ENCODE measurements at regions not wholly inside any gene's neighbourhood (a gene's known extent, or its start where the extent isn't known, plus 50 kb on each side); places are given as distances from the start of the nearest gene placed in this dataset.
"Not testable (repeated sequence)": the region's sequence is repeated elsewhere in the genome, so short reads cannot be mapped to it uniquely, and the experiment has no call there.

DNA sequence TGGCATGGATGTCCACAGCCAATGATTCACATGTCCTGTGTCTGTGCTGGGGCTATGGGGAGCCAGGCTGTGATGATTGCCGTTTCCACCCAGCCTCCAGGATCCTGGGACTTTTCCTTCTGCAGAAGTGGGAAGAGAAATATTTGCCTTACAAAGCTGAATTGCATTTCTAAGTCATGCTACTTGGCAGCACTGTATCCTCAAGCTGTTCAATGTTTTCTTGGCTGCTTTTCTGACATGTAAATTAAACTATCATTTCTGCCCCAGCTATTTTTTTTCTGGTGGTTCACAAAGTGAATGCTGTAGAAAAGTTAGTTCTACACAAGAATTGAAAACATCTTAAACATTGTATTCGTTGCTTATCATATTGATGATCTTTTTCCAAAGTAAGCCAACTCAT, 51.9 kb upstream of the TCERG1L start:
- no peaks in the 10 kb centered on the region for H3K36me3 ChIP-seq (ENCODE audit: control insufficient read depth in 5 of 5, insufficient read depth in 5 of 5, low read length in 5 of 5)
- peaks cover 0 to 8% (median 0%) of the 10 kb centered on the region in 5 donors for H3K27me3 ChIP-seq (ENCODE audit: control insufficient read depth in 5 of 5, insufficient read depth in 4 of 5, low read length in 5 of 5)
- no peak overlapping the region for H3K27ac ChIP-seq (ENCODE audit: low read depth, low read length)
- peaks cover 0 to 10% (median 7%) of the 10 kb centered on the region in 5 donors for H3K9me3 ChIP-seq (ENCODE audit: control insufficient read depth in 5 of 5, low read length in 5 of 5)
- no peak overlapping the region for H3K9ac ChIP-seq (ENCODE audit: low read length in 5 of 5)
- no peak overlapping the region for H3K4me3 ChIP-seq (ENCODE audit: low read depth in 1 of 5, low read length in 5 of 5)
- H3K4me1 ChIP-seq (ENCODE audit: control insufficient read depth in 5 of 5, insufficient read depth in 5 of 5, low read length in 5 of 5) = peaks cover 0 to 2% (median 0%) of the 10 kb centered on the region in 5 donors

DNA sequence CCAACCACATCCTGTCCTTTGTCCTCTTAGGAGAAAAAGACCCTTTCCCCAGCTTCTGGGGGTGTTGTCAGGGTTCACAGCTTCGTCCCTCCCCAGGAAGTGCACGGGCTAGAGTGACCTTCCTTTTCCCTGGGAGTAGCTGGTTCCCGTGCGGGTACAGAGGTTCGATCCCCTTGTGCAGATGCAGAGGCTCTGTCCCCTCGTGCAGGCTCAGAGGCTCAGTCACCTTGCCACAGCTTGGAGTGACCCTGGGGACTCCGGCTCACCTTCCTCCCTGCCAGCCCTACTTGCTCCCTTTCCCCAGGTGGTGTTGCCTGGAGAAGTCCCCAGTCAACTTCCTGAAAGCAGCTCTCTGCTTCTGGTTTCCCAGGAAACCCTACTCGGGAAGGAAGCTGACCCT, 60.0 kb upstream of the TCERG1L start:
- H3K27me3 ChIP-seq (ENCODE audit: control insufficient read depth in 5 of 5, insufficient read depth in 4 of 5, low read length in 5 of 5) = peaks cover 4 to 15% (median 9%) of the 10 kb centered on the region in 5 donors
- no peaks in the 10 kb centered on the region for H3K36me3 ChIP-seq (ENCODE audit: control insufficient read depth in 5 of 5, insufficient read depth in 5 of 5, low read length in 5 of 5)
- H3K4me3 ChIP-seq (ENCODE audit: low read depth in 1 of 5, low read length in 5 of 5) = no peak overlapping the region
- H3K9me3 ChIP-seq (ENCODE audit: control insufficient read depth in 5 of 5, low read length in 5 of 5) = peaks cover 3 to 19% (median 15%) of the 10 kb centered on the region in 5 donors
- H3K9ac ChIP-seq (ENCODE audit: low read length in 5 of 5) = no peak overlapping the region
- no peak overlapping the region for H3K27ac ChIP-seq (ENCODE audit: low read depth, low read length)
- H3K4me1 ChIP-seq (ENCODE audit: control insufficient read depth in 5 of 5, insufficient read depth in 5 of 5, low read length in 5 of 5) = no peaks in the 10 kb centered on the region

- peaks cover 0 to 5% (median 0%) of the 10 kb centered on the region in 5 donors for H3K9me3 ChIP-seq (ENCODE audit: control insufficient read depth in 5 of 5, low read length in 5 of 5)
- H3K4me3 ChIP-seq (ENCODE audit: low read depth in 1 of 5, low read length in 5 of 5) = no peak overlapping the region
- no peak overlapping the region for H3K9ac ChIP-seq (ENCODE audit: low read length in 5 of 5)
- H3K4me1 ChIP-seq (ENCODE audit: control insufficient read depth in 5 of 5, insufficient read depth in 5 of 5, low read length in 5 of 5) = no peaks in the 10 kb centered on the region
- no peak overlapping the region for H3K27ac ChIP-seq (ENCODE audit: low read depth, low read length)
- H3K27me3 ChIP-seq (ENCODE audit: control insufficient read depth in 5 of 5, insufficient read depth in 4 of 5, low read length in 5 of 5) = peaks cover 7 to 11% (median 9%) of the 10 kb centered on the region in 5 donors
- no peaks in the 10 kb centered on the region for H3K36me3 ChIP-seq (ENCODE audit: control insufficient read depth in 5 of 5, insufficient read depth in 5 of 5, low read length in 5 of 5)
Observed at GRCh38 chr10:131381576-131381975, 70.1 kb upstream of the TCERG1L start.

- H3K4me1 ChIP-seq (ENCODE audit: control insufficient read depth in 5 of 5, insufficient read depth in 5 of 5, low read length in 5 of 5); H3K9ac ChIP-seq (ENCODE audit: low read length in 5 of 5): not testable (repeated sequence)
Observed at GRCh38 chr10:131385161-131385872, 73.8 kb upstream of the TCERG1L start.

DNA sequence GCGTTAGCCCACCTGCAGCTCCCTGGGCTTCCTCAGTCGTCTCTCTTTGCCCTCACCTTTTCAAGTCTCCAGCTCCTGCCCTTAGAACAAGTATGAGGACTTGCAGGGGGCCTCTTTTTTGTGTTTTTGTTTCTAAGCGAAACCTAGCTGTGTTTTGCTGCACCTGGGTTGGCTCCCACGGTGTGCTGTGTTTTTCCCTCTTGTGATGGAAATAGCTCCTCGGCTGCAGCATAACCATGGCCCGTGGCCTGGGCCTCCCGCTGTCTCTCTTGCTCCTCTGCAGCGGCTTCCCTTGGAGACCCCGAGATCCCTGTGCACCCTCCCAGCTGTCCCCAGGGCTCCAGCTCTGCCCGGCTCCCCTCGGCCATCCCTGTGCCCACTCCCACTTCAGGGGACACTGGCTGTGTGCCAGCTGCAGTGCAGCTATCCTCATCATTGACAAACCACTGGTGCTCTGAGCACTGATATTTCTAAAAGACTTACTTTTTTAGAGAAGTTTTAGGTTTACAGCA, 75.6 kb upstream of the TCERG1L start:
- no peaks in the 10 kb centered on the region for H3K36me3 ChIP-seq (ENCODE audit: control insufficient read depth in 5 of 5, insufficient read depth in 5 of 5, low read length in 5 of 5)
- no peak overlapping the region for H3K9ac ChIP-seq (ENCODE audit: low read length in 5 of 5)
- no peak overlapping the region for H3K4me3 ChIP-seq (ENCODE audit: low read depth in 1 of 5, low read length in 5 of 5)
- H3K4me1 ChIP-seq (ENCODE audit: control insufficient read depth in 5 of 5, insufficient read depth in 5 of 5, low read length in 5 of 5) = no peaks in the 10 kb centered on the region
- peaks cover 0 to 5% (median 3%) of the 10 kb centered on the region in 5 donors for H3K9me3 ChIP-seq (ENCODE audit: control insufficient read depth in 5 of 5, low read length in 5 of 5)
- H3K27me3 ChIP-seq (ENCODE audit: control insufficient read depth in 5 of 5, insufficient read depth in 4 of 5, low read length in 5 of 5) = peaks cover 0 to 24% (median 10%) of the 10 kb centered on the region in 5 donors
- no peak overlapping the region for H3K27ac ChIP-seq (ENCODE audit: low read depth, low read length)

More at GRCh38 chr10:131385161-131385872, 73.8 kb upstream of the TCERG1L start:
- not testable (repeated sequence) for H3K4me3 ChIP-seq (ENCODE audit: low read depth in 1 of 5, low read length in 5 of 5); H3K9me3 ChIP-seq (ENCODE audit: control insufficient read depth in 5 of 5, low read length in 5 of 5); H3K36me3 ChIP-seq (ENCODE audit: control insufficient read depth in 5 of 5, insufficient read depth in 5 of 5, low read length in 5 of 5); H3K27ac ChIP-seq (ENCODE audit: low read depth, low read length)
- H3K27me3 ChIP-seq (ENCODE audit: control insufficient read depth in 5 of 5, insufficient read depth in 4 of 5, low read length in 5 of 5) = peaks cover 5 to 24% (median 18%) of the 10 kb centered on the region in 5 donors

- no peak overlapping the region for H3K9ac ChIP-seq (ENCODE audit: low read length in 5 of 5)
- no peak overlapping the region for H3K27ac ChIP-seq (ENCODE audit: low read depth, low read length)
- peaks cover 0 to under 1% (median 0%) of the 10 kb centered on the region in 5 donors for H3K9me3 ChIP-seq (ENCODE audit: control insufficient read depth in 5 of 5, low read length in 5 of 5)
- H3K4me3 ChIP-seq (ENCODE audit: low read depth in 1 of 5, low read length in 5 of 5) = no peak overlapping the region
- peaks cover 0 to 15% (median 9%) of the 10 kb centered on the region in 5 donors for H3K27me3 ChIP-seq (ENCODE audit: control insufficient read depth in 5 of 5, insufficient read depth in 4 of 5, low read length in 5 of 5)
- no peaks in the 10 kb centered on the region for H3K36me3 ChIP-seq (ENCODE audit: control insufficient read depth in 5 of 5, insufficient read depth in 5 of 5, low read length in 5 of 5)
- peaks cover 2 to 10% (median 7%) of the 10 kb centered on the region in 5 donors for H3K4me1 ChIP-seq (ENCODE audit: control insufficient read depth in 5 of 5, insufficient read depth in 5 of 5, low read length in 5 of 5)
Observed at GRCh38 chr10:131391936-131392335, 80.4 kb upstream of the TCERG1L start.

GRCh38 chr10:131396121-131397050, 84.9 kb upstream of the TCERG1L start:
- Histone ChIP-seq H3K9ac (ENCODE audit: low read length in 5 of 5) (no peak overlapping the region), H3K27ac (ENCODE audit: low read depth, low read length) (no peak overlapping the region)

GRCh38 chr10:131398166-131398565, 86.6 kb upstream of the TCERG1L start:
- Histone ChIP-seq H3K27me3 (ENCODE audit: control insufficient read depth in 5 of 5, insufficient read depth in 4 of 5, low read length in 5 of 5) (peaks cover 0 to 22% (median 19%) of the 10 kb centered on the region in 5 donors), H3K9ac (ENCODE audit: low read length in 5 of 5) (no peak overlapping the region), H3K4me3 (ENCODE audit: low read depth in 1 of 5, low read length in 5 of 5) (no peak overlapping the region)

More at GRCh38 chr10:131396121-131397050, 84.9 kb upstream of the TCERG1L start:
- H3K4me3 ChIP-seq (ENCODE audit: low read depth in 1 of 5, low read length in 5 of 5) = no peak overlapping the region
- H3K9me3 ChIP-seq (ENCODE audit: control insufficient read depth in 5 of 5, low read length in 5 of 5) = no peaks in the 10 kb centered on the region
- peaks cover 2 to 10% (median 8%) of the 10 kb centered on the region in 5 donors for H3K4me1 ChIP-seq (ENCODE audit: control insufficient read depth in 5 of 5, insufficient read depth in 5 of 5, low read length in 5 of 5)
- H3K27me3 ChIP-seq (ENCODE audit: control insufficient read depth in 5 of 5, insufficient read depth in 4 of 5, low read length in 5 of 5) = peaks cover 0 to 15% (median 13%) of the 10 kb centered on the region in 5 donors
- H3K36me3 ChIP-seq (ENCODE audit: control insufficient read depth in 5 of 5, insufficient read depth in 5 of 5, low read length in 5 of 5) = no peaks in the 10 kb centered on the region

DNA sequence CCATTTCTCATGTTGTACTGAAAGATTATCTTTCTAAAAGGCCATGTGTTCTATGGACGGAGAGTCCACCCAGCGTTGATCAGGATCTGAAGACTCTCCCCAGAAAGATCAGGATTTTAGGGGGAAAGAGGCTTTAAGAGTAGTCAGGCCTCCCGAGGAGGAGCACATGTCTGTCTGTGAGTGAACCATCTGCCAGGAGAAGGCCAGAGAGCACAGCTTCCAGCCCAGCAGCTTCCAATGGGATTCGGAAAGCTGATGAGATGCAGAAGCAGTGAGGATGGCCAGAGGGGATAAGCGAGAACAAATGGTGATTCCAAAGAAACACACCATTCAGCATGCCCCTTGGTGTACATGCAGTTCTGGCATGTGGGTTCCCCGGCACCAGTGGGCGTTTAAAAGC, 88.5 kb upstream of the TCERG1L start:
- H3K9me3 ChIP-seq (ENCODE audit: control insufficient read depth in 5 of 5, low read length in 5 of 5) = no peaks in the 10 kb centered on the region
- no peak overlapping the region for H3K4me3 ChIP-seq (ENCODE audit: low read depth in 1 of 5, low read length in 5 of 5)
- peaks cover 2 to 10% (median 8%) of the 10 kb centered on the region in 5 donors for H3K4me1 ChIP-seq (ENCODE audit: control insufficient read depth in 5 of 5, insufficient read depth in 5 of 5, low read length in 5 of 5)
- no peak overlapping the region for H3K9ac ChIP-seq (ENCODE audit: low read length in 5 of 5)
- H3K36me3 ChIP-seq (ENCODE audit: control insufficient read depth in 5 of 5, insufficient read depth in 5 of 5, low read length in 5 of 5) = no peaks in the 10 kb centered on the region
- no peak overlapping the region for H3K27ac ChIP-seq (ENCODE audit: low read depth, low read length)
- H3K27me3 ChIP-seq (ENCODE audit: control insufficient read depth in 5 of 5, insufficient read depth in 4 of 5, low read length in 5 of 5) = peaks cover 0 to 32% (median 26%) of the 10 kb centered on the region in 5 donors

More at GRCh38 chr10:131398166-131398565, 86.6 kb upstream of the TCERG1L start:
- Histone ChIP-seq H3K36me3 (ENCODE audit: control insufficient read depth in 5 of 5, insufficient read depth in 5 of 5, low read length in 5 of 5) (no peaks in the 10 kb centered on the region), H3K4me1 (ENCODE audit: control insufficient read depth in 5 of 5, insufficient read depth in 5 of 5, low read length in 5 of 5) (peaks cover 2 to 10% (median 8%) of the 10 kb centered on the region in 5 donors), H3K27ac (ENCODE audit: low read depth, low read length) (no peak overlapping the region), H3K9me3 (ENCODE audit: control insufficient read depth in 5 of 5, low read length in 5 of 5) (no peaks in the 10 kb centered on the region)
